ENCODE measurements at regions not wholly inside any gene's neighbourhood (a gene's known extent, or its start where the extent isn't known, plus 50 kb on each side); places are given as distances from the start of the nearest gene placed in this dataset.
A peak's percentile ranks its signal among the peaks of the same experiment; 100 is the strongest.
"Not testable (repeated sequence)": the region's sequence is repeated elsewhere in the genome, so short reads cannot be mapped to it uniquely, and the experiment has no call there.

GRCh38 chr3:16708285-16708684 lies 103.1 kb upstream of the DAZL start:
- no peak for DNase-seq

DNA sequence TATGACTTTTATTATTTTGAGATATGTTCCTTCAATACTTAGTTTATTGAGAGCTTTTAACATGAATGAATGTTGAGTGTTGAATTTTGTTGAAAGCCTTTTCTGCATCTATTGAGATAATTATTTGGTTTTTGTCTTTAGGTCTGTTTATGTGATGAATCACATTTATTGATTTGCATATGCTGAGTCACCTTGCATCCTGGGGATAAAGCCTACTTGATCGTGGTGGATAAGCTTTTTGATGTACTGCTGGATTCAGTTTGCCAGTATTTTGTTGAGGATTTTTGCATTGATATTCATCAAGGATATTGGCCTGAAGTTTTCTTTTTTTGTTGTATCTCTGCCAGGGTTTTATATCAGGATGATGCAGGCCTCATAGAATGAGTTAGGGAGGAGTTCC lies 106.5 kb upstream of the DAZL start:
- DNase-seq = not testable (repeated sequence)

DNA sequence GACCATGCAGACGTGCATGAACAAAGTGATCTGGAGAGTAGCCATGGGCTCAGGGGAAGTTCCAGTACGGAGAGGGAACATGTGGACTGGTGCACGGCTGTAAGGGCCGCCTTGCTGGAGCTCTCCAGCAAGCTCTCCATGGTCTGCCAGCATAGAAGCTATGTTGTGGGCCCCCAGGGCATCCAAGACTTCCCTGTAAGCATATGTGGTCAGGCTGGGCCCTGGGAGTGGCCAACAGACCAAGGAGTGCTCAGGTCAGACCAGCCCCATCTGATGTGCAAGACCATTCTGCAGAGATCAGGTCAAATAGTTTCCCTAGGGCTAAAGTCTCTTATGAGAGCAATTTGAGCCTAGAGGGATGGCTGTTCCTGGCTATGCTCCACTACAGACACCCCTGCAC lies 110.1 kb upstream of the DAZL start:
- DNase-seq = no peak

DNA sequence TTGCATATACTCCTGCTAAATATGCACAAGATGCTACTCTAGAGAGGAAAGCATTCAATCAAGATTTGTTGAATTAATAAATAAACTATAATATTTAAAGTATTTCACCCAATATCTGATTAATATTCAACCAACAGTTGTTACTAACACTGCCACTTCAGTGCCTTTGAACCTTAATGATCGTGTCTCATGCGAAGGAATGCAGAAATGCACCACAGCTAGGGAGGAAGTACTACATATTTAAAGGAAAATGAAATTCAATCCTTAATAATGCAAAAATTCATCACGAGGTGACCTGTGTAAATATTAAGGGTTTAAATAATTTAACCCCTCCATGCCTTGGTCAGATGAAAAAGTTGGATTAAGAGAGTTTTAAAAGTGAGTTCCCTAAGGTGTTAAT lies 114.2 kb upstream of the DAZL start:
- DNase-seq = no peak

DNA sequence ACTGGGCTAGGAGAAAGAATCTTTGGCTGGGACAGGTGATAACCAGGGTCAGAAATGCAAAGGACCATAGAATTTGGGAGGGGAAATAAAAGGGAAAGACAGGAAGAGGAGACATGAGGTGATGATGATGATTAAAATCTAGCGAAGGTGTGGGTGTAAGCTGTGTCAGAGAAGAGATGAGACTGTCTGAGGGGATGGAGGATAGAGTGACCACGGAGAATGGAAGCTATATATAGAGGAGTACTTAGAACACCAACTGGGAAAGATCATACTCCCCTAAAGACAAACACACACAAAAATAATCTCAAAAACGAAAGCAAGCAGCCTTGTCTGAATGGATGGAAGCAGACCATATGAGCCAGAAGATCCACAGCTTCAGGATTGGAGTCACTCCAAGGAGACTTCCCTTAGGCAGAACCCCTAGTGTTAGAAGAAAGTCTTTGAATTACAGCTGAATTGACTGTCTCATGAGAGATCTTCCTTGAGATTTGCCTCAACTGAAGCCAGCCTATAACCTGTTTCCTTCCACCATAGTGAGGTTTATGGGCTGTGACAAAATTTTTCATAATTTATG lies 115.2 kb upstream of the DAZL start:
- DNase-seq = no peak

DNA sequence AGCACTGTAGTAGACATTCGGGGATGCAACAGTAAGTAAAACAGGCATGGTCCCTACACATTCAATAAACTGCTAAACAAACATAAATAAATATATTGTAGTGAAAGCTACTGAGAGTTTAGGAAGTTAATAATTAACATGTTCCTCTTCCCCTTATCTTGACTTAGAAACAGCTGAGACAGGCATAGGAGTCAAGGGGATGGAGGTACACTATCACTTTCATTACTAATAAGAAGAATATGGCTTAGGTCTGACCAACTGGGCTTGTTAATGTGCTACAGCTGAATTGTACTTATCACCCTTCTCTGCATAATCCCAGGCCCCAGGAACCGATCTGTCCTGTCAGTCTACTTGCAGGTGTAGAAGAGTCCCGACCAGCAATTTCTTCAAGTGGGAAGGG lies 116.3 kb upstream of the DAZL start:
- DNase-seq = no peak

- DNase-seq = no peak
Observed at GRCh38 chr3:16723978-16724377, 118.8 kb upstream of the DAZL start.

- DNase-seq = no peak
Observed at GRCh38 chr3:16724487-16724886, 119.3 kb upstream of the DAZL start.

DNA sequence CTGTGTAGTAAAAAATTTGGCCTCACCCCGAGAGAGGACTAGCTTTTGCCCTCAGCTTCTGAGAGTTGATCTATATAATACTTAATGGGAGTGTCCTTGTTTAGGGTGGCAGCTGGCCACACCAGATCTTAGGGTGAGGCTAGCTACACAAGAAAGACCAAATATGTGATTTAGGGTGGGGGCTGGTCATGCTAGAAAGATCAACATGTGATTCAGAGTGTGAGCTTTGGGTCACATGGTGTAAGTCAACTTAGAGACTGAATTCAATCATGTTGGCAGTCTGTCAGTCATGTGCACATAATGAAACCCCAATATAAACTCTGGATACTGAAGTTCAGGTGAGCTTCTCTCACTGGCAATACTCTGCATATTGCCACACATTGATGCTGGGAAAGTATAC lies 120.7 kb upstream of the DAZL start:
- no peak for DNase-seq

DNA sequence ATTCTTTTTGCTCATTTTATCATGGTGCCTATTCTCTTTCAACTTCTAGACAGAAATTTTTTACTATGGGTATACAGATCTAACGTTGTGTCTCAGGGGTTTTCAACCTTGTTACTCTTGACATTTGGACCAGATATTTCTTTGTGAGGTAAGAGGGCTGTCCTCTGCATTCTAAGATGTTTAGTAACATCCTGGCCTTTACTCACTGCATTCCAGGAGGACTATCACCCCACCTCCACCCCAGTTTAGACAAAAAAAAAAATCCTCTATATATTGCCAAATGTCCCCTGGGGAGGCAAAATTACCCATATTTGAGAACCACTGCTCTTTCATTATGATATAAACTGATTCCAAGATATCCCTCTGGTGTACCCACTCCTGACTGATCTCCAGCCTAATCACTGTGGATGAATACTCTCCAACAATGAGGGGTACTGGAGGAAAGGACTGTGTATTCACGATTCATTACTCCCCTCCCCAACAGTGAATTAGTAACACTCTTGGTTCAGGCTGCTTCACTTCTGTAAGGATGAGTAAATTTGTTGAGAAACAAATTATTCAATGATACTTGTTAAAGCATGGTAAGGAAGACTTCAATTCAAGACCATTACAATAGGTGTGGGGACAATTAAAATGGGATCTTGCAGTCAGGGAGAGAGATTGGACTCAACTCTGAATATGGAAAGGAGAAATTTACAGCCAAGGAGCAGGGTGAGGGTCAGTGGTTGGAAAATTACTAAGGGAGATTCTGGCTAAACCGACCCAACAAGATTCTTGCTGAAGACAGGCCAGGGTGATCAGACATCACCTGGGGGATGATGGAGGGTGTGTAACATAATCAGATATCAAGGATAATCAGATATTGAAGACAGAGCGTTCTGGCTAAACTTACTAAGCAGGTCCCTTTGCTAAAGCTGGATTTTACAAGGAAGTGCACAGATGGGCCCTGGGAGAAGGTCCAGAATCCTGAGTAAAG lies 123.8 kb upstream of the DAZL start:
- peak; percentile 17 for DNase-seq

GRCh38 chr3:16738451-16738850 lies 133.2 kb upstream of the DAZL start:
- DNase-seq = no peak

- no peak for DNase-seq
Observed at GRCh38 chr3:16739541-16740105, 134.4 kb upstream of the DAZL start.

DNA sequence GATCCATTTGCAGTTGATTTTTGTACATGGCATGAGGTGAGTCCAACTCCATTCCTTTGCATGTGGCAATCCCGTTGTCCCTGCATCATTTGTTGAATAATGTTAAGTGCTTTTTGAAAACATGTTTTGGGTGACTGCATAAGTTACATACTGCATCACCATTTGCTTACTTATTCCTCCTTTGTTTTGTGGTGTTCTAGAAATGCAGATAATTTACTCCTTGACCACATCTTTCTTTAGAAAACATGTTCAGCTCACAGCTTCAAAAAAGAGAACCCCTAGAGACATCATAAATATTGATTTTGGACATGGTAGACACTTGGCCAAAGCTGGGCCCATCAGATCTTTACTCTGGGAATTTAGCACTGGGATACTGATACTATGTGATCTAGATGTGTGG lies 135.3 kb upstream of the DAZL start:
- DNase-seq = no peak

DNA sequence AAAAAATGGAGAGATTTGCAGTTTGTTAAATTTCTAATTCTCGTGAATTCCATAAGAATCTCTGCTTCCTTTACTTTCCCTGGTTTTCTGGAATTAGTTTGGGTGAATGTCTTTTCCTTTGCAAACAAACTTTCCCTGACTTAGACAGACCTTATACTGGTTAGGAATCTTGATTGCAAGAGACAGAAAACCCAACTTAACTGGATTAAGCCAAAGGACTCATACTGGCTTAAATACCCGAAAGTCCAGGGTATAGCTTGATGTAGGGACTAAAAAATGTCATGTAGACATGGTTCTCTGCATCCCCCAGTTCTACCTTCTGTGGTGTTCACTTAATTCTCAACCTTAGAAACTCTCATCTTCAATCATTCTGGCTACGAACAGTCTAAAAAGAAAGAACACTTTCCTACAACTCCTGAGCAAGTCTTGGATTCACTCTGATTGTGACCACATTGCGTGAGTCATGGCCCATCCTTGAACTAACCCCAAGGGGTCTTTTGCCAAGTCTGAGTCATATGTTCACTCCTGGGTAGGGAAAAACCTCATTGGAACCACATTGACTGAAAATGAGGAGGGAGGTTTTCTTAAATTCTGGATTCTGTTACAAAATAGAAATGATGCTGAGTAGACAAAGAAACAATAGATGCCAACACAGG lies 136.0 kb upstream of the DAZL start:
- DNase-seq = no peak

GRCh38 chr3:16741890-16742289 lies 136.7 kb upstream of the DAZL start:
- DNase-seq = no peak

GRCh38 chr3:16743276-16743675 lies 138.1 kb upstream of the DAZL start:
- DNase-seq = no peak

DNA sequence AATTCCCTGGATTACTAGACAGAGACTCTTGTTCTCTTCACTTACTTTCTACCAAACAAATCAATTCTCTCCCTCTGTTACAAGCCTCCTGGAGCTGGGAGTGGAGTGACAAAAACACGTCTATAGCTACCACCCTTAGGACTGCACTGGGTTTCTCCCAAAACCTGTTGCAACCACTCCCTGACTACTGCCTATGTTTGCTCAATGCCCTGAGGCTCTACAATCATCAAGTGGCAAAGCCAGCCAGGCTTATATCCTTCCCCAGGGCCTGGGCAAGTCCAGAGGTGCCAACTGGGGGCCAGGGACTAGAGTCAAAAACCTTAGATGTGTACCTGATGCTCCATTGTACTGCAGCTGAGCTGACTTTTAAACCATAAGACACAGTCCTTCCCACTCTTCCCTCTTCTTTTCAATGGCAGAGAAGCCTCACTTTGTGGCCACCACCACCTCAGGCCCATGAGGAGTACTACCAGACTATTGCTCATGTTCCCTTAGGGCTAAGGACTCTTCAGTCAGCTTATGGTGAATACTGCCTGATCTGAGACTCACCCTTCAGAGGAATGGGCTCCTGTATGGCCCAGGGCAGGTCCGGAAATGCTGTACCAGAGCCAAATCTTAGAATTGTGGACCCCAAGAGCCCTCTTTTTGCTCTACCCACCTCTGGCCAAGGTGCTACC lies 125.4 kb upstream of the PLCL2 start:
- DNase-seq = no peak

DNA sequence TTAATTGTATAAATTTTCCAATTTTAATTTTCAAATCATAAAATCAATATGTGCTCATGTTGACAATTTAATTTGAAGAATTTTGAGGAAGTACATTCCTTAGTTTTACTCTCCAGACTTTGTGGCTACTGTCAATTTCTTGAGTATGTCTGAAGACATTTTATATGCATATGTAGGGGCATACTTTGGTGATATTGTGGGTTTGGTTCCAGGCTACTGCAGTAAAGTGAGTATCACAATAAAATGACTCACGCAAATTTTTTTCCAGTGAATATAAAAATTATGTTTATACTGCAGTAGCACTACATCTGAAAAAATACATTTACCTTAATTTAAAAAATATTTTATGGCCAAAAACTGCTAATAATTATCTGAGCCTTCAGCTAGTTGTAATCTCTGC lies 123.2 kb upstream of the PLCL2 start:
- no peak for DNase-seq

DNA sequence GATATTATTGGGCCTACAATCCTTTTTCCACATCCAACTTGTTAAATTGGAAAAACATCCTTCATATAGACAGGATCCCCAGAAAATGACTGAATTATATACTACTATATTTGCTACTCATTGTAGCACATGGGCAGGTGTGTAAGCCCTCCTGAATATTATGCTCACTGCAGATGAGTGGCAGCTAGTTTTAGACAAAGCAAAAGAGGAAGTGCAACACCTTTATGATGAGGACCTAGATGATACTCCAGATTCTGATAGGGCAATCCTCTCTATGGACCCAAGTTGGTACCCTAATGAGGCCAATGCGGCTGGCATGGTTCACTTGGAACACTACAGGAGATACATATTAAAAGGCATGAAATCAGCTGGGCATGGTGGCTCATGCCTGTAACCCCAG lies 119.1 kb upstream of the PLCL2 start:
- no peak for DNase-seq

DNA sequence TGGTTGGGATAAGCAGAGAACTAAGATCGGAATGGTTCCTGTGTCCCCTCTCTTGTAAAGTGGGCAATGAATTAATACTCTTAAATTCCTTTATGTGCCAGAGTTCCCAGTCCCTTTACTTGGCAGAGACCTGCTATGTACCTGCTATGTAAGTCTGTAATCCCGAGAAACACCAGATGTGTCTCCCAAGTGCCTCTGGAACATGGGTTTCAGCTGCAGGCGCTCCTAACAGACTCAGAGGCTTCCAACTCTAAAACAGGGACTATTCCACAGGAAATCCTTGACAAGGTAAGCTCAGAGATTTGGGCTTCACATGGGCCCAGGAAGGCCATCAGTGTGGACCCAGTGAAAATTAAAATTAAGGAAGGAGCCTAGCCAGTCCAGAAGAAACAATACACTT lies 117.7 kb upstream of the PLCL2 start:
- no peak for DNase-seq

GRCh38 chr3:16768014-16768413 lies 116.7 kb upstream of the PLCL2 start:
- DNase-seq = no peak

DNA sequence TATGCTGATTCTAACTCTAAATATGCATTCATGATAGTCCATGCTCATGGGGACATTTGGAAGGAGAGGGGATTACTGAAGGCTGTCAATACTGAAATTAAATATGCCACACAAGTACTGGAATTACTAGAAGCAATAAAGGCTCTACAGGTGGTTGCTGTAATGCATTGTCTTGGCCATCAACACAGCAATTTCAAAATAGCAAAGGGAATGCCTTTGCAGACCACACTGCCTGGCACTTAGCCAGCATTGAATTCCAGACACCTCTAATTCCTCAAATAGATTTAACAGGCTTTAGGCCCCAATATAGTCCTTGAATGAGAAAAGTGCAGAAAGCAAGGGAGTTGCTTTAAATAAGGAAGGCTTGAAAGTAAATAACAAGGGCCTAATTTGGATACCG lies 115.8 kb upstream of the PLCL2 start:
- DNase-seq = no peak

DNA sequence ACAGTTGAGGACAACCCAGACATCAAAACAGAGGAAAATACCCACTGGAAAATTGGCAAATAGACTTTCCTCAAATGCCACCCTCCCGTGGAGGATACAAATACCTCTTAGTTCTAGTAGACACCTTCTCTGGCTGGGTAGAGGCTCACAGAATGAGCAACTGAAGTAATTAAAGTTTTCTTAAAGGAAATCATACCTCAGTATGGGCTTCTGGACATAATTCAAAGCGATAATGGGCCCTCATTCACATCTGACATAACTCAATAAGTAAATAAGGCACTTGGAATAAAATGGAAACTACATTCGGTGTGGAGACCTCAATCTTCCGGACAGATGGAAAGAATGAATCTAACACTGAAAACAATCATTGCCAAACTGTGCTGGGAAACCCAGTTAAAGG lies 115.2 kb upstream of the PLCL2 start:
- no peak for DNase-seq
